ENCODE measurements at regions not wholly inside any gene's neighbourhood (a gene's known extent, or its start where the extent isn't known, plus 50 kb on each side); places are given as distances from the start of the nearest gene placed in this dataset.

DNA sequence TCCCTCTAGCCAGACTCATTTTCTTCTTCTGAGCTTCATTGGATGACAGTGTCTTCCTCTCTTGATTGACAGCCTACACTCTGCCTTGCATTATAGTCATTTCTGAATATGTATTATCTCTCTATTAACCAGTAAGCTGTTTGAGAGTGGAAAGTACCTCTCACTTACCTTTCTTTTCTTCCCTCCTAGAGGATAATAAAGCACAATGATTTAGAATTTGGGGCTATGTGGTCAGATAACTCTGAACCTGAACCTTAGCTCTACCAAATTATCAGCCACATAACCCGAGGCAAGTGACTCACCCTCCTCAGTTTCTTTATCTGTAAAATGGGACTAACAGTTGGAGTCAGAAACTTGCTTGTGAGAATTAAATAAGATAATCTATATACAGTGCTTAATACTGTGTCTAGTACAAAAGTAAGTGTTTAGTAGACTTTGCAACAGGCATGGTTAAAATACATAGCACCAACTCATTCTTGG, 331.8 kb upstream of the TBL1XR1 start:
- TF ChIP-seq CTCF (IDR thresholded peaks at IDR 0.05 in 8 of 11, conservative IDR thresholded peaks at IDR 0.05 in 3 of 11) (no peak), POLR2A (IDR thresholded peaks at IDR 0.05) (no peak), POLR2AphosphoS5 (IDR thresholded peaks at IDR 0.05) (no peak)

Measured in spleen (tissue), 7 donors.